Forelimb muscle (tissue), 1 donor: ENCODE measurements at regions not wholly inside any gene's neighbourhood (a gene's known extent, or its start where the extent isn't known, plus 50 kb on each side); places are given as distances from the start of the nearest gene placed in this dataset.

Experiments
- DNase-seq: peaks from one replicate; pipeline ENCODE4 v3.0.0-alpha.2; 2013; ENCODE audit warnings: low read depth

DNA sequence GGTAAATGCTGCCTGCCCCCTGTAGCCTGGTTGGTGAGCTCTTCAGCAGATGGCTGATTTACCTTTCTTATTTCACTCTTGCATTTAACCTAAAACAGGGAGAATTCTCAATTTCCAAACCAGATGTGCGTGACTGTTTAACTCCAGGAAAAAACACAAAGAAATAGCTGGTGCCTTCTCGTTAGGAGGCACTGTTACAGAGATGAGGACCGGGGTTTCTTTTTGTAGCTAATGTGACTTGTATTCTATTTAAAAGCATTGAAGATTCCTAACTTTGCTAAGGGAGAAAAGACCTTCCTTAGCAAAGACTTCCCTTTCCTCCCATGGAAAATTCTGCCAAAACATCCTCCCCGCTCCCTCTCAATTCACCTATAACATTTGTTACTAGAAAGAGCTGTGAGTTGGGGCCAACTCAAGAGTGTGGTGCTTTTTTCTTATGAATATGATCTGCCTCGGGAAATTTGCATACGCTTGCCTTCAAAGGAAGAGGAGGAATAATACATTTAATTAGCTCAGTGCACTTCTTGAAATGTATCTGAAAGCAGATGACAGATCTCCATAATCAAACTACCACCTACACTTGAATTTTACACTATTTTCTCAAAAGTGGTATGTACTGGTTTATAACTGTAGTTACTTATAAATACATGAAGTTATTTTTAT is 102.0 kb upstream of the ARID2 start:
- DNase-seq: no peak

DNA sequence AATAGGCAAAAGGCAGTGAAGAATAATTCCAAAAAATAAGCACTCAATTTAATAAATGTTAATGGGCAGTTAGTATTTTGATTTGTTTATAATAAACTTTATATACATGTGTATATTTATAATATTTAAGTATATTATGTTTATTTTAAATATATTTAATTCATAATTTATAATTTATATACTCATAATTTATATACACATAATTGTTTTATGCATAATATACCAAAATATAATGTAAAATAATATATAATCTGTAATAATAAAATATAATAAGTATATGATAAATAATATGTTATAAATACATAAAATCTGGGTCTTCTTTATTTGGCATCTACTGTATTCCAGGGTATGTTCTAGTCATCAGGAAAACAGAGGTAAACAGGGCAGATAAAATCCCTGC is 100.2 kb upstream of the ARID2 start:
- DNase-seq: no peak

DNA sequence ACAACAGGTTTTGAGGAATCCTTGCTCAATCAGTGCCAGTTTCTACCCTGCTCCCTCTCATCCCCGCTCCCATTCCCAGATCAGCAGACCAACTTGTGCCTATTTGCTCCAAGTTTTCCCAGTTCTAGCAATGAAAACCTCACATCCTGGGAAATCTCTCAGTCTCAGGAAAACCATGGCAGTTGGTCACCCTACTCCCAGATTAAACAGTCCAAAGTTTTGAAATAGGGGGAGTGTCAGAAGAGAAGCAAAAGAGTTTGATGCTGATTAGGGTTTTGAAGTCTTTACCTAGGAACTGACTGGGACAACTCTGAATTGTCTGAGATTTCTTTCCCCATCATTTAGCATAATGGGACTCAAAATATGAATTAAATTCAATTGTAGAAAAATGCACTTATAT is 95.8 kb upstream of the ARID2 start:
- no peak for DNase-seq

DNA sequence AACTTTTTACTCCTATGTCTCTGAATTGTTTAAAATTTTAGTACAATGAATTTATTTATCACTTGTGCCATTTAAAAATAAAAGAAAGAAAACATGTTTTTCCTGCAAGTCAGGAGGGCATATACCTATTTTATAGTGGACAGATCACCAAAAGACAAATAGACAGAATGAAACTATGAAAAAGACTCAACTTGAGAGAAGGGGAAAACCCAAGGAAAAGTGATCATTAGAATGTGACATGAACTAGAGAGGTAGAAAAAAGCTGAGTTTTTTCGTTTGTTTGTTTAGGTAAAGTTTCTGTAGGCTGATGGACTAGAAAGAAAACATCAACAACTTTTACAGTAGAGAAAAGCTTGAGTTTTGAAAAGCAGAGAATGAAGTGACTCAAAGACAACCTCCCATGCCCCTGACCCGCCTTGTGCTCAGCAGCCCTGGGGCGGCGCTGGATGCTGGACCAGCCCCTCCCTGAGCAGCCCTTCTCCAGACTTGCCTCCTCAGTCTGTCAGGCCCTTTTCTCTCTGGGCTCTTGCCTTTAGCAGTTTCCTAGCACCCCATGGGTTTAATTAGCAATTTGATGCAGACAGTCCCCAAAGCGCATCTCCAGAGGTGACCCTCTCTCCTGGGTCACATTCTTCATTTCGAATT is 95.1 kb upstream of the ARID2 start:
- no peak for DNase-seq

DNA sequence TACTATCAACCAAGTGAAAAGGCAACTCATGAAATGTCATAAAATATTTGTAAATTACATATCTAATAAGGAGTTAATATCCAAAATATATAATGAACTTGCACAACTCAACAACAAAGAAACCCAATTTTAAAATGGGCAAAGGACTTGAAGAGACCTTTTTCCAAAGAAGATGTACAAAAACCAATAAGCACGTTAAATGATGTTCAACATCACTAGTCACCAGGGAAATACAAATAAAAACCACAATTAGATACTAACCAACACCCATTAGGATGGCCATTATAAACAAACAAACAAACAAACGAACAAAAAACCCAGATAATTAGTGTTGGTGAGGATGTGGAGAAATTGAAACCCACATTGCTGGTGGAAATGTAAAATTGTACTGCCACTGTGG is 92.3 kb upstream of the ARID2 start:
- DNase-seq: no peak

DNA sequence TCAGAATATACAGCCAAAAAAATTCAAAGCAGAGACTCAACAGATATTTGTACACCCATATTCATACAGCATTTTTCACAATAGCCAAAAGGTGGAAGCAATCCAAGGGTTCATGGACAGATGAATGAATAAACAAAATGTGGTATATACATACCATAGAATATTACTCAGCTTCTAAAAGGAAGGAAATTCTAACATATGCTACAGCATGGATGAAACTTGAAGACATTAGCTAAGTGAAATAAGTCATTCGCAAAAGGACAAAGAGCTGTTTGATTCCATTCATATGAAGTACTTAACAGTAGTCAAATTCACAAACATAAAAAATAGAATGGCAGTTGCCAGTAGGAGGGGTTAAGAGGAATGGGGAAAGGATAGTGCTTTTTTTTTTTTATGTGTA is 91.8 kb upstream of the ARID2 start:
- no peak for DNase-seq

DNA sequence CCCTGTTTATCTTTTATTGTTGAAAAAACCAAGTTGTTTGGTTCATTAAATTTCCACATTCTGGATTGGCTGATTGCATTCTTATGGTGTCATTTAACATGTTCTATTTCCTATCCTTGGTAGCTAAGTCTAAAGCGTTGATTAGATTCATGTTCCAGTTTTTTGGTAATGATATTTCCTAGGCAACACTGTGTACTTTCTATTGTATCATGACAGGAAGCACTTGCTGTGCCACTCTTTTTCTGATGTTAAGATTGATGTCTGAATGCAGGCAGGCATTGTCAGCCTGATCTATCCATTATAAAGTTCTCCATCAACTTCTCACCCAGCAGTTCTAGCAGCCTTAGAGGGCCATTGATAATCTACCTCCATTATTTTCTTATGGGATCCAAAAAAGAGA is 91.1 kb upstream of the ARID2 start:
- DNase-seq: no peak

DNA sequence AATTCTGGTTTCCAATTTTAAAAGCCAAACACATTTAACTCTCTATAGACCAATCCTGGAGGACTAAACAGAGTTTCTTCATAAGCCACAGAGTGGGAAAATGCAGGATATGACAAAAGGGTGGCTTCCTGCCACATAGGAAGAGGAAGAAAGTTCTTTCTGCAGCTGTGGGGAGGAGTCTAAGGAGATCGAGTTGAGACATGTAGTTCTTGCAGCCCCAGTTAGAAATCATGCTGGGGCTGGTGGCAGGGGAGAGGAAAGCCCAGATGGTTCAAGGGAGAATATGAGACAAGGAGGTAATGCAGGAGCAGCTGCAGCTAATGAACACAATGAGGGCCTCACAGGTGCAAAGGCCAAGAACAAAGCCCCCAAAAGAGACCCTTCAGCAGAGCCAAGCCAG is 85.0 kb upstream of the ARID2 start:
- peak; percentile 22 for DNase-seq

DNA sequence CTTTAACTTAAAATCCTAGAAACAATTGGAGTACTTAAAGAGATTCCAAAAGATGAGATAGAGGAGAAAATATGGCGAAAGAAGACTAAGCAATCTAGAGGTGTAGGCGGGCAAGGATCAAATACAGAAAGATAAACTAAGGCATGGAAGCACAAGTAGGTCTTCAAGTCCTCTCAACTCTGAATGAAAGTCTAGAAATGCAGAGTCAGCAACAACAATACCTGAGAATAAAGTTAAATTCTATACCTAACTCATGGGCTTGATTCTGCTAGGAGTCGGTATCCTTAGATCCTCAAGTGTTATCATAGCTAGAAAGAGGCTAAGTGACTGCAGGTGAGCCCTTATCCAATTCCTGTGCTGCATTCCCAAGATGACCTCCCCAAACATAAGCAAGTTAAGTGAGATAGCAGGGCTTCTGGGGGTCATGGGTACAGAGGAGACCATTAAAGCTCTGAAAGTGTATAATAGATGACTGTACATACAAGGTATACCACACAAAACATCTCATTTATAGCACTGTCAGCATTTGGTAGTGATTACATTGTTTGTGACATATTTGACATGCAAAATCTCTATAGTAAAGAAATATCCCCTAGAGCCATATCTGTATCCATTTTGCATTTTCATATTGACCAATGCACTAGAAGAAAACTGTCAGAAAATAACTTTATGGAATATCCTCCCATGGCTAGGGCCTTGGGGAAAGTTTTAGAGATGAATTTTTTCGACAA is 82.5 kb upstream of the ARID2 start:
- no peak for DNase-seq

DNA sequence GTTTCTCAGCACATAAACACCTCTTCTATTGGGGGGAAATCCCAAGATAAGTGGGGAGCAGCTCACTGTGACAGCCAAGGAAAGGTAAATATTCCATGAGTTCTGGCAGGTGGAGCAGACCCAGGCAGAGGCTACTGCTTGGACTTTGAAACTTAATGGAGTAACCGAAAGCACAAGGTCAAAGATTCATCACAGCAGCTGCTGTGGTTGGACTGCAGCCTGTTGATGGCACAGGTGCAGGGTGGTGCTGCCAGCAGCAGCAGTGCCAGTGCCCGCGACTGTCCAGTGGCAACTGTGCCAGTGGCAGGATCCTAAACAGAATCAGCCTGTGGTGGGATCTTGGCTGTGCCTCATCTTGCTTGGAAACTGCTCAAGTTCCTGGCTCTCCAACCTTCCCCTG is 81.4 kb upstream of the ARID2 start:
- DNase-seq: no peak

DNA sequence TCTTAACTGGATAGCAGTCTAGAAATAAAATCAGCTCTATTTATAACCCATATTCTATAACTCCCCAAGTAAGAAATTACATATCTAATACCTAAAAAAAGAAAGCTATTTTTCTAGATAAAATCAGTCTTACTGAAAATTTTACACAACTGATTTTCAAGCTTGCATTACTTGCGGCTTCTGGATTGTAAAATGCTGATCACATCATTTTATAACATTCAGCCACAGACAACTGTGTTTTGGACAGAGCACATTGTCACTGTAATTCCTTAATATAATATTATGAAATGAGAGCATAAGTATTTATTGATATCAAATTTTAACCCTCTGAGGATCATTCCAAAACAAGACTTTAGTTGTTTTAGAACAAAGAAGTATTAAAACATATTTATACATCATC is 78.5 kb upstream of the ARID2 start:
- DNase-seq: no peak

DNA sequence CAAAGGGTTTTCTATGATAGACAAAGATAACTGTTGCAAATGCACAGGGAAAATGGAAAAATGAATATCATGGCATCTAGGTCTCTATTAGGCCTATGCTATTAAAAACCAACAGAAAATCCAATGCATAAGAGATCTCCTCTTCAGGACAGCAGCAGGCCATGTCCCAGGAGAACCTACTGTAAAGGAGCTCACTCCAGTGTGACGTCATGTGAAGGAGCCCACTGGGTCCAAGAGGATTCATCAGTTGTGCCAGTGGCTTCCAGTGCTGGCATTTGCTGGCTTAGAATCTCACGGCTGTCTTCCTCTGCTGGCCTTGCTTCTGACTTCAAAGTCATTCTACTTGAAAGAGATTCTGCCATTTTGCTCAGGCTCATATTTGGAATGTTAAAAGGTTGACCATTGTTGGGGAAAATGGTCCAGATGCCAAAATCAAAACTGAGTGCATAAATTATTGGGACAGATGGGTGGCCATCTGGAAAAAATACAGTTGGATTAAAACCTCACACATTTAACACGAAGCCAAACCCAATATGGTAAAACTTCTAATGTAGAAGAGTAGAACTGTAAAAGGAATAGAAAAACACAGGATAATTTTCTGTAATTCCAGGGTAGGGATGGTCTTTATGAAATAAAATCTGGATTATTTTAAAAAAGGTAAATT is 75.4 kb upstream of the ARID2 start:
- no peak for DNase-seq

DNA sequence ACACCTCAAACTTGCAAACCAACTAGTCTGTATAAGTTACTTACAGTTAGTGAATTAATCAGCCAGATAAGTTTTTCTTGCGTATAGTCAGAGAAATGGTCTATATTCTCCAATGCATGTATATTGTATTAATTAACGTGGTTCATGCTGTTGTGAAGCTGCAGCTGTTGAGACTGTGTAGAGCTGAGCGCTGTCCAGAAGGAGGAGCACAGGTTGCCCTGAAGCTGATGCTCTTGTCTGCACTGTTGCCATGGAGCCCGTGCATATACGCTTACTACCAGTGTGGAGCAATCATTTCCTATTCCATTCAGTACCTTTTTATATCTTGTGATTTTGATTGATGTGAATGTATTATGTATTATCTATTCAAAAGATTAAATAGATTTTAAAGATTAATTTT is 74.3 kb upstream of the ARID2 start:
- DNase-seq: no peak

DNA sequence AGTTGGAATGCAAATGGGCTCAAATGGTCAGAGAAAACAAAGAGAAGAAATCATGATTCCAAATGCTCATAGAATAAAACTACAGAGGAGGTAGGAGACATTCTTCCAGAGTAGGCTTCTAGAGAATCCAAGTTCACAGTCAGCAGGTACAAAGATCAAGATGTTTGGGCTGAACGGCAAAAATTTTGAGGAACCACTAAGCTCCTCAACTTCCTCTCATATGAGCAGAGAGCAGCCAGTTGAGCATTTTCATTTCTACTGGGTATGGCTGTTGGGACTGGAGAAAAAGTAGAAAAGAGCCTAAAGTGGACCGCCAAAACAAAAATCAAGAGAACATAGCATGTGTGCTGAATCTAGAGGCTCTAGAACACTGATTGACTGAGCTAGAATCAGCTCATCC is 73.8 kb upstream of the ARID2 start:
- DNase-seq: no peak

DNA sequence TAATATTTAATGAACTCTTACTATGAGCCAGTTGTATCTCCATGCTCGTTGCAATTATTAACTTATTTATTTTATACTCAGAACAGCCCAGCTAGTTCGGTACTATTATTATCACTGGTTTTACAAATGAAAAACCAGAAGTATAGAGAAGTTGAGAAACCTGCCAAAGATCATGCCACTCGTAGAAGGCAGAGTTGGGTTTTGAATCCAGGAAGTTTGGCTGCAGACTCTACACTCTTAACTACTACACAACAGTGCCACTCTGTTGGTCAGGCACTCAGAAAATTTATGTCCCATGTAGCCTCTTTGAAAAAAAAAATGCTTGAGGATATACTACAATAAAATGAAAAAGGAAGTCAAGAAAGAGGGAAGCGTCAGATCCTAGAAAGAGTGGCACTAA is 71.5 kb upstream of the ARID2 start:
- DNase-seq: no peak

DNA sequence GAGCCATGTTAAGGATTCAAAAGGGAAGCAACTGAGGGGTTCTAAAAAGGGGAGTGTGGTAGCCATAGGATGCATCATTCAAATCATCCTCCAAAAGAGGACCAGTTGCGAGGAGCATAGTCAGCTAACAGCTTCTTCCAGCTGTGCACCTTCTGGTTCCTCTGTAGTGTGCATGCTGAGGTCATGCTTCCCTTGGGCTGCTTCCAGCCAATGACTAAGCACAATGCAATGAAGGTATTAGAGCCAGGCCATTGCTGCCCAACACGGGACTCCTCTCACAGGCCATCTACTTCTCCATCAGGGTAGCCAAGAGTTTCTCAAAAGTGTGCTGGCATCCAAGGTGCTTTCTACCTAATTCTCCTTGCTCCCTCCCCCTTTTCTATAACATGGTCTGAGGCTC is 69.2 kb upstream of the ARID2 start:
- no peak for DNase-seq

DNA sequence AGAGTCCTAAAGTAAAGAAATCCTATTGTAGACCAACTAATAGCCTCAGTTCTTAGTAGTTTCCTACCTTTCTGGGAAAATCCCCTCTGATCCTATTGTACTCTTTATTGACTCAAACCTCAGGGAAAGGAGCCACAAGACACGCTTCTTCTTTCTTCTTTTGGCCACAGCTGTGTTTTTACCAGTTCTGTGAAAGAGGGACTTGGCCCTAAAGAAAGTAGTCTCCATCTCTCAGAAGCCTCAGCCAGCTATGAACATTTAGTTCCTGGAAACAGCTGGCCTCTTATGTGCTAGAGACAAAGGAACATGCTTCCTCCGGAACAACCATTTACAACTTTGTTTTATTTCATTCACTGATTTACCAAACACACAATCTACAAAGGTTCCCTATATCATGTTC is 66.1 kb upstream of the ARID2 start:
- no peak for DNase-seq

DNA sequence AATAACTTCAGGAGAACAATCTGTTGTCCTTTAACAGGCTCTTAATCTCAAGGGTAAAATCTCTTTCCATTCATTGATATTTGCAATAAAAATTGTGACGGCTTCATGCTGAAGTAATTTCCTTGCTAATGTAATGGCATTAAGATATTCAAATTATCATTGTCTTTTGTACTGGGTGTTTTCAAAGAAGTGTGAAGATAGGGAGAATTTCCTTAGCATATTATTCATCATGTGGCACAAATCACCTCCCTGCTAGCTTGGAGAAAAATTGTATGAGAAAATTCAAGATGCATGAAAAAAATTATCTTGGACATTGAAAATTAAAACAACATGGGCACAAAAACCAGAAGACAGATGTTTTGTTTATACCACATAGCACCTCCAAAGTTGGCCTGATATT is 63.6 kb upstream of the ARID2 start:
- DNase-seq: no peak

DNA sequence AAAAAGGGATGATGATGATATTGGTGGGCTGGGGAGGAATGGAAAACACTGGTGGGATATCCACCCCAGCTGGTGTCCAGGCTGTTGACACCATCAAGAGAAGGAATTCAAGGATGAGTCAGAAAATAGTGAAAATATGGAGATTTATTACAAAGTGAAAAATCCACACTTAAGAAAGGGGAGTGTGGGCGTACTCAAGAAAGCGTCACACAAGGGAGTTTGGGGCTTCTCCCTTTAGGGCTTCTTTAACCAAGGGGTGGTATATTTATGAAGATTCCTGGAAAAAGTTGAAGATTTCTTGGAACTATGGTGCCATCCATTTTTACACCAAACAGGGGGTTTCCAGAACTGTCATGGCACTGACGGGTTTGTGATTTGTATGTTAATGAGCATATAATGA is 63.1 kb upstream of the ARID2 start:
- DNase-seq: no peak

DNA sequence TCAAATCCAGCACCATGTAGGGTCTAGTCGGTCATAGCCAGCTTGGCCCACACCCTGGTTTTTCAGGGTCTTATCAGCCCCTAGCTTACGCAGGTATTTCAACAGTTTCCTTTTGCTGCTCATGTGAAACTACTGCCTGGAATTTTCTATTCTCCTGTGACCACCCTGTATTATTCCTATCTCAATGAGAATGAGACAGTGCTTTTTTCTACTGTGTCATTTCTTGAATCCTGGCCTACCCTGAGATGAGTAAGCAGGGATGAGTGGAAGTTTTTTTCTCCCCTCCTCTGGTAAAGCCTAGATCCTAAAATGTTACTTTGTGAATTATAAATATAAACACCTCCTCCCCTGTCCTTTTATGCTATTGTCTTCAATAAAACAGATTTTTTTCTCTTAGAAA is 62.7 kb upstream of the ARID2 start:
- no peak for DNase-seq

DNA sequence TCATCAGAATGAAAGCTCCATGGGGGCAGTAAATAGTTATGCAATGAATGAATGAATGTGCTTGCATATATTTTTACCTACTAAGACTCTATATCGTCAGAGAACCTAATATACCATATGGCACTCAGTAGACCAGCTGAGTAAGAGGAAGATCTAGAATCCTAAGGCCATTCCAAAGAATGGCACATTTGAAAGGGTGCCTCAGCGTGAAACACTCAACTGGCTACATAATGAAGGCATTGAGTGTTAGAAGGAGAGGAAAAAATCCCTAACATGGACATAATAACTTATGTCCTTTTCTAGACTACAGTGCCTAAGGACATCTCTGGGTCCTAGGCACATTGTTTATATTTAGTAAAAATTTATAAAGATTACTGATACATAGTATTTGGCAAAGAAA is 61.7 kb upstream of the ARID2 start:
- DNase-seq: no peak

DNA sequence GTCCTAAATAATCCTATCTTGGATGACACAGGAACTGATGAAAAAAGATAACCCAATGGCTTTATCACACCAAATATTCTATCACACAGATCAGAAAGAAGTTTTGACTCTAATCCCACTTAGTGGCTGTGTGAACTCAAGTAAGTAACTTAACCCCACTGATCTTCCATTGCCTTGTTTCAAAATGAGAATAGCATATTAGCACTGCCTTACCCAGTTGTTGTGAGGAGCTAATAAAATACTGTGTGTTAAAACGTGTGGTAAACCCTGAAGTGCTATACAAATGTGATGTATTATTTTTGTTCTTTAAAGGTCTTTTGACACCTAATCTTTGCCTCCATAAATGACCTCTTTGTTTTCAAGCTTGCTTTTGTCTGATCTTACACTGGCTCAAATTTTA is 60.9 kb upstream of the ARID2 start:
- no peak for DNase-seq

DNA sequence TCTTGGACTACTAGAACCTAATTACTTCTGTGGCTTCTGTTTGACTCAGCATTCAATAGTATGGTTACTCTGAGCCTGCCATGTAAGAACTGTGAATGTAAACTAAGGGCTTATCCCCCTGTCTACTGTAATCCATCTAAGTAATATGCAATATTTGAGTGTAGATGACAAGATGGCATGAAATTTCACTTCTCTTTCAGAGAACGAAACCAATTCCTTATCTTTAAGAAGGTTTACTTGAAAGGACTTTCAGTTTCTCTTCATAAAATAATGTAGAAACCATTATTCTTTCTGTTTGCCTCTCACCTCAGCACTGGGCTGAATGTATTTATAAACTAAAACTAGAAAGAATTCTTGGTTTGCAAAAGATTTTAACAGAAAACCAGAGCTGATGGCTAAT is 60.4 kb upstream of the ARID2 start:
- DNase-seq: no peak
